ENCODE measurements at regions not wholly inside any gene's neighbourhood (a gene's known extent, or its start where the extent isn't known, plus 50 kb on each side); places are given as distances from the start of the nearest gene placed in this dataset.

DNA sequence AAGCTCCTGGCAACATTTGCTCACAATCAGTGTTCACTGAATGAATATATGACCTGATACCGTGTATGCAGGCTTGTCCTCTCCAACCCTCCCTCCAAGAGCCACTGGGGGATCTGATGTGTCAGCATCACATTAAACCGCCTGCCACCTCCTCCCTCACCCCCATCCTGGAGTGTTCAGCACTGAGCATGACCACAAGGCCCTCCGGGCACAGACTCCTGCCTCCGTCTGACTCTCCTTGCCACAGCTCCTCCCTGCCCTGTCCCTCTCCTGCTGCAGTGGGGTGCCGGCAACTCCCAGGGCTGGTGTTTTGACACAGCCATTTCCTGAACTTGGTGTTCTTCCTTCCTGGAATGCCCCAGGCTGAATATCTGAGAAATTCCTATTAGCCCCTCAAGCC, 136.7 kb downstream of the FCRL5 start:
- TF ChIP-seq POLR2AphosphoS5 (IDR thresholded peaks at IDR 0.05), result no peak
- TF ChIP-seq, protein P1, sequence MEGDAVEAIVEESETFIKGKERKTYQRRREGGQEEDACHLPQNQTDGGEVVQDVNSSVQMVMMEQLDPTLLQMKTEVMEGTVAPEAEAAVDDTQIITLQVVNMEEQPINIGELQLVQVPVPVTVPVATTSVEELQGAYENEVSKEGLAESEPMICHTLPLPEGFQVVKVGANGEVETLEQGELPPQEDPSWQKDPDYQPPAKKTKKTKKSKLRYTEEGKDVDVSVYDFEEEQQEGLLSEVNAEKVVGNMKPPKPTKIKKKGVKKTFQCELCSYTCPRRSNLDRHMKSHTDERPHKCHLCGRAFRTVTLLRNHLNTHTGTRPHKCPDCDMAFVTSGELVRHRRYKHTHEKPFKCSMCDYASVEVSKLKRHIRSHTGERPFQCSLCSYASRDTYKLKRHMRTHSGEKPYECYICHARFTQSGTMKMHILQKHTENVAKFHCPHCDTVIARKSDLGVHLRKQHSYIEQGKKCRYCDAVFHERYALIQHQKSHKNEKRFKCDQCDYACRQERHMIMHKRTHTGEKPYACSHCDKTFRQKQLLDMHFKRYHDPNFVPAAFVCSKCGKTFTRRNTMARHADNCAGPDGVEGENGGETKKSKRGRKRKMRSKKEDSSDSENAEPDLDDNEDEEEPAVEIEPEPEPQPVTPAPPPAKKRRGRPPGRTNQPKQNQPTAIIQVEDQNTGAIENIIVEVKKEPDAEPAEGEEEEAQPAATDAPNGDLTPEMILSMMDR (IDR thresholded peaks at IDR 0.05), result no peak

Data from upper lobe of left lung (tissue), 4 donors.